AG08395 (cell line): ENCODE measurements at regions not wholly inside any gene's neighbourhood (a gene's known extent, or its start where the extent isn't known, plus 50 kb on each side); places are given as distances from the start of the nearest gene placed in this dataset.

ENCODE experiments used
- DNase-seq: peaks from one replicate; pipeline ENCODE4 v3.0.0; 2012; ENCODE audit warnings: mixed read lengths, low spot score

- DNase-seq: no peak
Observed at GRCh38 chr5:173831196-173831914, 56.8 kb upstream of the CPEB4 start.

- no peak for DNase-seq
Observed at GRCh38 chr5:173832386-173832785, 55.8 kb upstream of the CPEB4 start.

- DNase-seq: no peak
Observed at GRCh38 chr5:173833196-173833985, 54.8 kb upstream of the CPEB4 start.

GRCh38 chr5:173834071-173834771, 53.9 kb upstream of the CPEB4 start:
- no peak for DNase-seq

GRCh38 chr5:173835131-173835530, 53.0 kb upstream of the CPEB4 start:
- no peak for DNase-seq

GRCh38 chr5:173835661-173836060, 52.5 kb upstream of the CPEB4 start:
- DNase-seq: no peak

GRCh38 chr5:173837654-173838053, 50.5 kb upstream of the CPEB4 start:
- DNase-seq: no peak
